T-helper 22 cell (primary cell): ENCODE measurements at regions not wholly inside any gene's neighbourhood (a gene's known extent, or its start where the extent isn't known, plus 50 kb on each side); places are given as distances from the start of the nearest gene placed in this dataset.
"Not testable (repeated sequence)": the region's sequence is repeated elsewhere in the genome, so short reads cannot be mapped to it uniquely, and the experiment has no call there.

ENCODE experiments used
- DNase-seq: peaks from one replicate; pipeline ENCODE4 v3.0.0-alpha.2; 2020; ENCODE audit warnings: low read depth

GRCh38 chr9:88816141-88816540, 175.1 kb upstream of the S1PR3 start:
- no peak for DNase-seq

DNA sequence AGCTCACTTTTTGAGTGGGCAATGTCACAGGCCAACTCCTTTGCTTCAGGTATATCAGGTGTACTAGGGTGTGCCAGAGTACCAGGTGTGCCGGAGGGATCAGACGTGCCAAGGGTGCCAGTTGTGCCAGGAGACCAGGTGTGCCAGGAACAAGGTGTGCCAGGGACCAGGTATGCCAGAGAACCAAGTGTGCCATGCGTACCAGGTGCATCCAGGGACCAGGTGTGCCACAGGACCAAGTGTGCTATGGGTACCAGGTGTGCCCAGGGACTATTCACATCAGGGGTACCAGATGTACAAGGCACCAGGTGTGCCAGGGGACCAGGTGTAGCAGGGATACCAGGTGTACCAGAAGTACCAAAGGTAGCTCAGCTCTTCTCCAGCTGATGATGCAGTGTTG, 174.7 kb upstream of the S1PR3 start:
- DNase-seq: no peak

DNA sequence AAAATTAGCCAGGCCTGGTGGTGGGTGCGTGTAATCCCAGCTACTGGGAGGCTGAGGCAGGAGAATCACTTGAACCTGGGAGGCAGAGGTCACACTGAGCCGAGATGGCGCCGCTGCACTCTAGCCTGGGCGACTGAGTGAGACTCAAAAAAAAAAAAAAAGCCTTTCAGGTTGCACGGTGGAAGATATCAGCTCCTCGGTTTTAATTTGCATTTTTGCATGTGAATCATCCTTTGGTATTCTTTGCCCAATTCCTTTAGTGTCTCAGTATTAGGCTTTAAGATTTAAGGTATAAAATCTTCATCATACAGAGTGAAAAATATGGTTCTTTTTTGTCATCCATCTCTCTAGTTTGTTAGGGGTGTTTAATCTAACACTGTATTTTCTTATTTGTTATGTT, 173.6 kb upstream of the S1PR3 start:
- DNase-seq: no peak

GRCh38 chr9:88818495-88819201, 172.6 kb upstream of the S1PR3 start:
- no peak for DNase-seq

DNA sequence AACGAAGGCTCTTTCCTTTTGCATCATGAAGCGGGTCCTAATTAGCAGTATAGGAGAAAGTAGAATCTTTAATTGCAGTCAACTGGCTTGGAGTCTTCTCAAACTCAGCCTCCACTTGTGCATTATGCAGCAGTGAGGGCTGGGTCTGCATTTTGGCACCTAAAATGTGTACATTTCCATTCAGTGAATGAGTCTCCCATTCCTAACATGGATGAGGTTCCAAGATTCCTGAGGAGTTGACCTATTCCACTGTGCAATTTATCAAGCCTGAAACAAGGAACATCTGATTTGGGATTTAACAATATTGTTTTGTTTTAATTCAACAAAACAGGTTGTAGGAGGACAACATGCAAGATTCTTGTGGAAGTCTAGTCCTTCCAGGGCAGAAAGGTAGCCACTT, 171.8 kb upstream of the S1PR3 start:
- DNase-seq: no peak

DNA sequence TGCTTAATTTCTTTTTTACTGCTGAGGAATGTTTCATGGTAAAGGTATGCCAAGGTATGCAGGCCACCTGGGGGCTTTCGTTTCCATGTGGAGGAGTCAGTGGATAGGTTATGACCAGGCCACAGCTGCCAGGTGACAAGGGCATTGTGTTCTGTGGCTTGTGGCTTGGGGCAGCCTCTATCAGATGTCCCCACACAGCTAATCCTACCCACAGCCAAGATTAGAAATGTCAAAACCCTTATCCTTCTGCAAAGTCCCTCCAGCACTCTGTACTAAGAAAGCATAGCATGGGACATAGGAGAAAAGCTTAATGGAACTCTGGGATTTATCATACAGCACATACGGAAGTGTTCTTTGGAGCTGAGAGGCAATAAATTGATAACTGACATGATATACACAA, 171.2 kb upstream of the S1PR3 start:
- DNase-seq: no peak

GRCh38 chr9:88821033-88821745, 170.1 kb upstream of the S1PR3 start:
- DNase-seq: no peak

- no peak for DNase-seq
These were observed 169.5 kb upstream of the S1PR3 start for GRCh38 chr9:88821746-88822106.

DNA sequence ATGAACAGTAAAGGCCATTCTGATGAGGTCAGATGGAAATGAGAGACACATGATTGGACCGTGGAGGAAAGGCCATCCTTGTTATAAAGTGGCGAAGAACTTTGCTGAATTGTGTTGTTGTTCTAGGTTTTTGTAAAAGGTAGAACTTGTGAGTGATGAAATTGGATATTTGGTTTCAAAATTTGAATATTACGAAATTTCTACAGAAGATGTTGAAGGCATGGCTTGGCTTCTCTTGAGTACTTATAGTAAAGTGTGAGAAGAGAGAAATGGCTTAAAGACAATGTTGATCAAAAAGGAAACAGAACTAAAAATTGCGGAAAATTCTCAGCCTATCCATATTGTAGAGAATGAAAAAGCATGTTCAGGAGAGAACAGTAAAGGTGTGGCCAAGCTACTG, 166.6 kb upstream of the S1PR3 start:
- DNase-seq: no peak

GRCh38 chr9:88826181-88826580, 165.1 kb upstream of the S1PR3 start:
- DNase-seq: no peak

DNA sequence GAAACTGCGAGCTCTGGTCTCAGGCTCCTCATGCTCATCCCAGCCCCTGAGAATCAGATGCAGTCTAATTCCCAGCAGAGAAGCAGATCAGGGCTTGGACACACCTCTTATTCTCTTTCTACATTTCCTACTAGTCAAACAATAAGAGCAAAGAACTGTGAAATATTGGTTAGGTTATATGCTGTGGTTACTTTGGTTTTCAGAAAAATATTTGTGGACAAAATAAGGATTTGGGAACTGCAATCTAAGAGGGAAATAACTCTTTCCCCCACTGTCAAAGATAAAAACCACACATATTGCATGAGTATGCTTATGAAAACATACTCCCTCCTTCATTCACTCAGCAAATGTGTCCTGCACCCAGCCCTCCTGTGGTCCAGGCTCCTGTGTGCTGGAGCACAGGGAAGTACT, 164.5 kb upstream of the S1PR3 start:
- DNase-seq: no peak

DNA sequence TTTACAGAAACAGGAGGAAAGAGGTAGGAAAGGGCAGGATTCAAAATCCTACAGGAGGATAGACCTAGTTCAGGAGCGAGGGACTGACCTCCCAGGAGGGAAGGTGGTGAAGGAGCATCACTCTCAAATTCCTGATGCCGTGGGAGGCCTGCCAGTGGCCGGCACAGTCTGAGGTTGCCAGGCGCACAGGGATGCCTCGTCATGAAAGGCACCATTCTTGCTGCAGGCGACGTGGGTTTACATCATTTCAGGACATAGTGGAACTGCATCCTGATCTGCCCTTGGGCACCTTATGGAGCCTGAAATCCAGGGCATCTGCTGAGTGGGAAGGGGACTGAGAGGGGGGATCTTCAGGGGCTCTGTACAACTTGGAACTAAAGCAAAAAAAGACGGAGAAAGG, 163.2 kb upstream of the S1PR3 start:
- no peak for DNase-seq

DNA sequence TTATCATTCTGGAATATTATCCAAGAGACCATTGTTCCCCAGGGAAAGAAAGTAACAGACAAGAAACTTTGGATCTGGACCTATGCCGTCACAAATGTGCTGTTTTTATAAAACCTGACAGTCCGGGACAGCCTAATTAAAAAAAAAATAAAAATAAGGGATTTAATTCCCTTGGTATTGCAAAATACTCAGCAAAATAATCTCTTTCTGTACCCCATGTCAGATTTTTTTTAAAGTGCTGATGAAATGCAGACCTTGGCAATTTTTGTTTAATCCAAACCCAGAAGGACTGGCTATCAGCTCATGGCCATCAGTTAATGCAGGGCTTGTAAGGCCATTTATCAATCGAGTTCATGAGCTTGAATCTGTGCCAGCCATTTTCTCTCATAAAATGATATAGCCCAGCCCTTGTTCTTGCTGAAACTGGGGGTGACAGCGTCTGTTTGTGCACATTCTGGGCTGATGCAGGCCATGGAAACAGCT, 162.7 kb upstream of the S1PR3 start:
- DNase-seq: no peak

DNA sequence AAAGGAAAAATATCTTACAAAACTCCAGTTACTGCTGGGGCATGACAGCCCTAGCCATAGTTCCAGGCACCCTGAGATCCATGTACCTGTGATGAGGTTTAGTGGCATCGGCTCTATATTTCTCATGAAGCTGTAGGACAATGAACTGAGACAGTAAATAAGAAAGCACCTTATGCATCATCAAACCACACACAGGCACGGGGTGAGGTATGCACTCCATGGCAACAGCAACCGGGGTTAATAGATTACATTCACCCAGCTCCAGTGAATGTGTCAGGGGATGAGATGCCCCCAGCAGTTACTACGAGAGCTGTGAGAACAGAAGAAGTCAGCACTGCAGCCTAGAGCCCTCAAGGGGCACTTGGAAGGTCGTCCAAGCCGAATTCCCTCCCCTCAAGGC, 162.0 kb upstream of the S1PR3 start:
- DNase-seq: no peak

- DNase-seq: no peak
These were observed 159.4 kb upstream of the S1PR3 start for GRCh38 chr9:88831713-88832407.

DNA sequence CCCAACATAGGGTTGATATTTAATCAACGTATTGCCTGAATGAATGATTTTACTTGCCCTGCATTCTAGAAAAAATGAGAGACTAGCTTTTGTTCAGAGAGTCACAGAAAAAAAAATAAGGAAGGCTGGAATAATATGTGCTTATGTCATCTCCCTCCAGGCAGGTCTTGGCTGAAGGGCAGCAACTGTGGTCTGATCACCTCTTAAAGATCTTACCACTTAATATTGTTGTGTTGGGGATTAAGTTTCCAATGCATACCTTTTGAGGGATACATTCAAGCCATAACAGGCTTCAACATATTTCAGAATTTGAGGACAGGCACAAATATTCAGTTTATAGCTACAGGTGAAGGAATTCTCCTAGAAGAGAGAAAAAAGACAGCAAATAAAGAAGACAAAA, 157.3 kb upstream of the S1PR3 start:
- DNase-seq: no peak

- DNase-seq: no peak
These were observed 156.2 kb upstream of the S1PR3 start for GRCh38 chr9:88835038-88835466.

DNA sequence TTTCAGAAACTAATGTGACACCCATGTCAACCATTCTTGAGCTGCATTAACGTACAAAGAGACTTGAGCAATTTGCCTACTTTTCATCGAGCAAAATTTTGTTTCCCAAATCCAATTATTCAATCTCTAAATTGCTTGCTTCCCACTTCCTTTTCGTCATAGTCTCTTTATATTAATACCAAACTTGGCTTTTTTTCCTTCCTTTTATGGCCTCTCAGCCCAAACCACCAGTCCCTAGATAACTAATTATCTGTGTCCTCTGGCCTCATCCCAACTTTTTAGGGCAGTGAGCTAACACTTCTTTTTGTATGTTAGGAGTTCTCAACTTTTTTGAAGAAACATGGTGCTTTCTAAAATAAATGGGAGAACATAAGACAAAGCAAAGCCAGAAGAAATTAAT, 155.5 kb upstream of the S1PR3 start:
- DNase-seq: no peak

GRCh38 chr9:88837731-88838130, 153.5 kb upstream of the S1PR3 start:
- no peak for DNase-seq

DNA sequence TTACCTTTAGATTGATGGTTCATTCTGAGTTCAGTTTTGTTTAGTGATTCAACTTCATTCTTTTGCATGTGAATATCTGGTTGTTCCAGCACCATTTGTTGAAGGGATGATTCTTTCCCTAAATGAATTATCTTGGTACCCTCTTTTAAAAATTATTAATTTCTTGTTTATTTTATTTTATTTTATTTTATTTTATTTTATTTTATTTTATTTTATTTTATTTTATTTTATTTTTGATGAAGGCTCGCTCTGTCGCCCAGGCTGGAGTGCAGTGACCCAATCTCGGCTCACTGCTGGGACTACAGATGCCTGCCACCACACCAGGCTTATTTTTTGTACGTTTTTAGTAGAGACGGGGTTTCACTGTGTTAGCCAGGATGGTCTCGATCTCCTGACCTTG, 141.4 kb upstream of the S1PR3 start:
- DNase-seq: not testable (repeated sequence)

DNA sequence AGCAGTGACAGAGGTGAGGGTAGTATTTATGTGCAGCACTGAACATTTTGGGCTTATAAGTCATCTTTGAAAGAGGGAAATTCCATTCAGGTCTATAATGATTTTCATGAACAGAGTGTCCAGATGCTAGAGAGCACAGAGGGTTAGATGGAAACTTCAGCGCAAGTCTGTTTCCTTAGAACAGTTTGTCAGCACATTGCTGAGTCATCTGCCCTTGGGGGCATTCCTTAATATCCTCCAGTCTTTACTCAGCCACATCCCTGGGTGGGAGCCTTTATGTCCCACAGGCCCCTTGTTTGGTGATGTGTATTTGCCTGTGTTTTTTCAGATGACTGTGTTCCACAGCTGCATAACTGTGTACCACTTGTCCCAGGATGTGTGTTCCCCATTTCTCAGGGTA, 138.5 kb upstream of the S1PR3 start:
- no peak for DNase-seq

GRCh38 chr9:88870627-88871026, 120.6 kb upstream of the S1PR3 start:
- DNase-seq: no peak

DNA sequence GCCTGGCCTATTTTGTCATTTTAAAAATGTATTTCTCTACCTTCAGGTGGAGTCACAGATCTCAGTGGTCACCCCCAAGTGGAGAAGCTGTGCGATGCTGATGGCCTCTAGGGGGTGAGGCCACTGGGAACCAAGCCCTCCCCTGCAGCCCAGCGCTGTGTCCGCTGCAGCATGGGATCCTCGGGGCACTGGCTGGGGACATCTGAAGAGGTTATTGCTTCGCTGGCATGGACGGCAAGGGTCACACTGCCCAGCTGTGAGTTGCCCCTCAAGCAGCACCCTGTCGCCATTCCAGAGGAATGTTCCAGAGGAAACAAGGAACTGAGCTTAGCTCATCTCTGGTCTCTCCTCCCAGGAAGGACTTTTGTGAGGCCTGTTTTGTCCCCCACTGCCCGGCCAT, 119.6 kb upstream of the S1PR3 start:
- no peak for DNase-seq
